ENCODE measurements at regions not wholly inside any gene's neighbourhood (a gene's known extent, or its start where the extent isn't known, plus 50 kb on each side); places are given as distances from the start of the nearest gene placed in this dataset.

GRCh38 chr9:90706230-90706629 is 63.6 kb upstream of the DIRAS2 start:
- no peak overlapping the region for H2AFZ ChIP-seq (ENCODE audit: low read depth)
- 26% methylated on average over 2 of the region's 2 CpGs for WGBS (ENCODE audit: low lambda C conversion rate)
- no peak overlapping the region for H3K9ac ChIP-seq
- CTCF ChIA-PET: no interaction called here
- POLR2A ChIA-PET: no interaction called here
- H3K9me3 ChIP-seq: no peaks in the 10 kb centered on the region
- H3K27ac ChIP-seq (ENCODE audit: low read depth in 2 of 2, low read length in 1 of 2): no peak overlapping the region
- no peaks in the 10 kb centered on the region for H3K36me3 ChIP-seq (replicated peaks in 1 of 2; ENCODE audit: control insufficient read depth in 1 of 2, insufficient read depth in 2 of 2, low read length in 1 of 2)
- no peak overlapping the region for H3K4me3 ChIP-seq (ENCODE audit: low read depth in 2 of 2, low read length in 1 of 2)
- no peaks in the 10 kb centered on the region for H4K20me1 ChIP-seq (ENCODE audit: insufficient read depth)
- no peak overlapping the region for H3K4me2 ChIP-seq
- H3K9me2 ChIP-seq: no peaks in the 10 kb centered on the region
- H3F3A ChIP-seq (replicated peaks; ENCODE audit: insufficient read depth): no peaks in the 10 kb centered on the region
- no peaks in the 10 kb centered on the region for H3K79me2 ChIP-seq (ENCODE audit: insufficient read depth)
- TF ChIP-seq POLR2AphosphoS5 (IDR thresholded peaks at IDR 0.05; ENCODE audit: low read depth, low read length): no peak
- TF ChIP-seq CTCF (IDR thresholded peaks at IDR 0.05): no peak
- TF ChIP-seq GABPA (IDR thresholded peaks at IDR 0.05; ENCODE audit: low read depth): no peak
- no peak for TF ChIP-seq ZBTB33 (IDR thresholded peaks at IDR 0.05; ENCODE audit: borderline replicate concordance, low read depth)
- no peak for TF ChIP-seq FOXM1 (IDR thresholded peaks at IDR 0.05; ENCODE audit: low read depth)
- no peak for TF ChIP-seq RXRA (IDR thresholded peaks at IDR 0.05; ENCODE audit: borderline replicate concordance, low read depth)
- no peak for TF ChIP-seq CHD2 (IDR thresholded peaks at IDR 0.05; ENCODE audit: low read length, partially characterized antibody)
- TF ChIP-seq EP300 (IDR thresholded peaks at IDR 0.05; ENCODE audit: borderline replicate concordance in 1 of 2, low read depth in 1 of 2, low read length in 1 of 2): no peak
- TF ChIP-seq GATA2 (CRISPR knock-in tag; IDR thresholded peaks at IDR 0.05): no peak
- no peak for TF ChIP-seq MXI1 (IDR thresholded peaks at IDR 0.05; ENCODE audit: low read depth, low read length)
- no peak for DNase-seq
- peaks cover 0 to 2% of the 10 kb centered on the region in 2 experiments; a peak in 1 of 4 replicates for H3K4me1 ChIP-seq (ENCODE audit: control insufficient read depth in 1 of 2, insufficient read depth in 2 of 2, low read depth in 1 of 2, low read length in 1 of 2)
- no peaks in the 10 kb centered on the region for H3K27me3 ChIP-seq (ENCODE audit: insufficient read depth)

- 12% methylated on average over 2 of the region's 2 CpGs for WGBS (ENCODE audit: low lambda C conversion rate)
- no peaks in the 10 kb centered on the region for H3F3A ChIP-seq (replicated peaks; ENCODE audit: insufficient read depth)
- H3K9ac ChIP-seq: no peak overlapping the region
- H3K9me3 ChIP-seq: no peaks in the 10 kb centered on the region
- no peaks in the 10 kb centered on the region for H4K20me1 ChIP-seq (ENCODE audit: insufficient read depth)
- TF ChIP-seq RFX5 (IDR thresholded peaks at IDR 0.05; ENCODE audit: low read length): no peak
- no peak for TF ChIP-seq IRF3 (IDR thresholded peaks at IDR 0.05; ENCODE audit: low read depth, low read length)
- H3K27me3 ChIP-seq (ENCODE audit: insufficient read depth): no peaks in the 10 kb centered on the region
- no peaks in the 10 kb centered on the region for H3K36me3 ChIP-seq (replicated peaks in 1 of 2; ENCODE audit: control insufficient read depth in 1 of 2, insufficient read depth in 2 of 2, low read length in 1 of 2)
- no peak overlapping the region for H2AFZ ChIP-seq (ENCODE audit: low read depth)
- CTCF ChIA-PET: no interaction called here
- H3K4me3 ChIP-seq (ENCODE audit: low read depth in 2 of 2, low read length in 1 of 2): no peak overlapping the region
- no peak overlapping the region for H3K4me2 ChIP-seq
- no peaks in the 10 kb centered on the region for H3K9me2 ChIP-seq
- H3K4me1 ChIP-seq (ENCODE audit: control insufficient read depth in 1 of 2, insufficient read depth in 2 of 2, low read depth in 1 of 2, low read length in 1 of 2): peaks cover 0 to 2% of the 10 kb centered on the region in 2 experiments; a peak in 1 of 4 replicates
- POLR2A ChIA-PET: no interaction called here
- no peak for DNase-seq
- H3K27ac ChIP-seq (ENCODE audit: low read depth in 2 of 2, low read length in 1 of 2): no peak overlapping the region
- no peaks in the 10 kb centered on the region for H3K79me2 ChIP-seq (ENCODE audit: insufficient read depth)
Measured at GRCh38 chr9:90702441-90702955, 59.9 kb upstream of the DIRAS2 start.
